HFFc6 (cell line): ENCODE measurements at regions not wholly inside any gene's neighbourhood (a gene's known extent, or its start where the extent isn't known, plus 50 kb on each side); places are given as distances from the start of the nearest gene placed in this dataset.

Experiments
- DNase-seq: peaks from one replicate; pipeline ENCODE4 v3.0.0-alpha.2; 2018
- H3K27ac Mint-ChIP-seq: 2 replicates; pipeline ENCODE4 v1.8.0; 2020; ENCODE audit warnings: mild to moderate bottlenecking, mixed read lengths
- H3K27me3 Mint-ChIP-seq: 2 replicates; pipeline ENCODE4 v1.8.0; 2021; ENCODE audit warnings: mild to moderate bottlenecking, moderate library complexity, mixed read lengths; ENCODE audit not compliant: insufficient read depth
- H3K36me3 Mint-ChIP-seq: 2 replicates; pipeline ENCODE4 v1.8.0; 2021; ENCODE audit warnings: low read depth, mixed read lengths
- H3K4me1 Mint-ChIP-seq: 2 replicates; pipeline ENCODE4 v1.8.0; 2020; ENCODE audit warnings: low read depth, mixed read lengths
- H3K4me3 Mint-ChIP-seq: 2 replicates; pipeline ENCODE4 v1.8.0; 2020; ENCODE audit warnings: mild to moderate bottlenecking, moderate library complexity, mixed read lengths
- H3K9me3 Mint-ChIP-seq: 2 replicates; pipeline ENCODE4 v1.8.0; 2020; ENCODE audit warnings: mild to moderate bottlenecking, mixed read lengths
- CTCF ChIP-seq: fragments of 200-600 bp; sonication (generic); IDR thresholded peaks from 2 replicates; pipeline ENCODE4 v1.5.0; 2021; ENCODE audit warnings: antibody characterized with exemption, mild to moderate bottlenecking

DNA sequence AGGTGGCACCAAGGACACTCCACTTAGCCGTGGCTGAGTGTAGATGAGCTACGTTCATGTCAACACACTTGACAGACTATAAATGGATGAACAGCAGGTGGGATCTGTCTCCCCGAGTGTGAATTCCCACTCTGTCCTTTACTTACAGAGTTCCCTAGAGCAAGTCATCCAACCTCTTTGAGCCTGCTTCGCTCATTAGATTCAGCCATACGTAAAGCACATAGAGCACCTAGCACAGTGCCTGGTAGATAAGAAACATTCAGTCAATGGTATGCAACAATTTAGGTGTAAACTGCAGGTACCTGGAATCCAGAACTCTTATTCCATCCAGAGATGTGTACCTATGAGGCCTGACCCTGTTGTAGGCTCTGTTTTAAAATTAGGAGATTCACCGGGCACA lies 227.8 kb upstream of the C16orf82 start:
- peaks cover 4% of the 10 kb centered on the region for H3K27me3 Mint-ChIP-seq
- H3K36me3 Mint-ChIP-seq = no peaks in the 10 kb centered on the region
- no peak overlapping the region for H3K27ac Mint-ChIP-seq
- no peak overlapping the region for H3K4me3 Mint-ChIP-seq
- no peaks in the 10 kb centered on the region for H3K4me1 Mint-ChIP-seq
- no peak for TF ChIP-seq CTCF
- no peak for DNase-seq
- no peaks in the 10 kb centered on the region for H3K9me3 Mint-ChIP-seq

GRCh38 chr16:26840691-26841090 lies 226.0 kb upstream of the C16orf82 start:
- no peak for DNase-seq
- Mint-ChIP-seq H3K36me3 (no peaks in the 10 kb centered on the region), H3K27me3 (peaks cover 6% of the 10 kb centered on the region), H3K27ac (no peak overlapping the region), H3K4me3 (no peak overlapping the region), H3K4me1 (no peaks in the 10 kb centered on the region), H3K9me3 (no peaks in the 10 kb centered on the region)
- TF ChIP-seq CTCF = no peak

GRCh38 chr16:26856271-26856670 lies 210.5 kb upstream of the C16orf82 start:
- no peak overlapping the region for H3K27ac Mint-ChIP-seq
- DNase-seq = no peak
- no peaks in the 10 kb centered on the region for H3K36me3 Mint-ChIP-seq
- no peaks in the 10 kb centered on the region for H3K4me1 Mint-ChIP-seq
- H3K4me3 Mint-ChIP-seq = no peak overlapping the region
- peaks cover 1% of the 10 kb centered on the region; the same call in 1 of the 2 replicates for H3K27me3 Mint-ChIP-seq
- peaks cover 10% of the 10 kb centered on the region for H3K9me3 Mint-ChIP-seq
- no peak for TF ChIP-seq CTCF

DNA sequence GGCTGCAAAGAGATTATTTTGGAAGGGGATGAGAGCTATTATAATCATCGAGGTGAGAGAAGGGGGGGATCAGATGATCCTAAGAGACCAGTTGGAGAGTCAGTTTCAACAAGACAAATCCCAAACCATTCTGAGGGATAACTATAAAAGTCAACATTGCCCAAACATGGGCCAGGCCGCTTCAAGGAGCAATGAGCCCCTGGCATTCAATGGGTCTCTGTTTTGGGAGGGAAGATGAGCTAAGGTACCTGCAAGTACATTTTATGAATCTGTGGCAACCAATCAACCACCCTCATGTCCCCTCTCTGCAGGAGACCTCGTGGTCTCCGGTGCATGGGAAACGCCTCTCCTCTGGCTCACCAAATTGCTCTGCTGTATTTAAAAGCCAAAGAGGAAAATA lies 209.9 kb upstream of the C16orf82 start:
- no peak for TF ChIP-seq CTCF
- H3K36me3 Mint-ChIP-seq = no peaks in the 10 kb centered on the region
- no peaks in the 10 kb centered on the region for H3K4me1 Mint-ChIP-seq
- no peak overlapping the region for H3K4me3 Mint-ChIP-seq
- H3K27ac Mint-ChIP-seq = no peak overlapping the region
- peaks cover 10% of the 10 kb centered on the region for H3K9me3 Mint-ChIP-seq
- peaks cover 1% of the 10 kb centered on the region; the same call in 1 of the 2 replicates for H3K27me3 Mint-ChIP-seq
- DNase-seq = no peak

DNA sequence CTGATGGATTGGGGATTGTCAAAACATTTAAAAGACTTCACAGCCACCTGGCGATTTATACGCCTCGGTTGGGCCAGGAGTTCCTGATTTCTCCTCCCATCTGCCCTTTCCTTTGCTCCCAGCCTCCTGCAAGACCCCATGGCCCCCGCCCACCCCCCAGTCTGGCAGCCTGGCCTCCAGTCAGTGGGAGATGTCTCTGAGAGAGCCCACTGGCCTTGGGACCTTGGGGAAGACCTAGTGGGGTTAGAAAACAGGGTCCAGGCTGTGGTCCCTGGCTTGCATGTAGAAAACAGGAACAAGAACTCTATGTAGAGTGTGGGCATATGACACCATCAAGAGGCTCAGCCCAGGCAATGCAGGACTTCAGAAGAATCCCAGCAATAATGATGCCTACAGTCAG lies 209.4 kb upstream of the C16orf82 start:
- Mint-ChIP-seq H3K9me3 (peaks cover 10% of the 10 kb centered on the region), H3K36me3 (no peaks in the 10 kb centered on the region), H3K27me3 (peaks cover 1% of the 10 kb centered on the region; the same call in 1 of the 2 replicates), H3K4me3 (no peak overlapping the region), H3K27ac (no peak overlapping the region), H3K4me1 (no peaks in the 10 kb centered on the region)
- no peak for TF ChIP-seq CTCF
- no peak for DNase-seq

GRCh38 chr16:26860506-26860905 lies 206.2 kb upstream of the C16orf82 start:
- H3K9me3 Mint-ChIP-seq = peaks cover 10% of the 10 kb centered on the region
- H3K36me3 Mint-ChIP-seq = no peaks in the 10 kb centered on the region

More at GRCh38 chr16:26860506-26860905, 206.2 kb upstream of the C16orf82 start:
- no peak overlapping the region for H3K27ac Mint-ChIP-seq
- no peak for DNase-seq
- H3K4me3 Mint-ChIP-seq = no peak overlapping the region
- no peaks in the 10 kb centered on the region for H3K4me1 Mint-ChIP-seq
- TF ChIP-seq CTCF = no peak
- H3K27me3 Mint-ChIP-seq = peaks cover 1% of the 10 kb centered on the region; the same call in 1 of the 2 replicates
